Sigmoid colon (tissue), 6 donors: ENCODE measurements at regions not wholly inside any gene's neighbourhood (a gene's known extent, or its start where the extent isn't known, plus 50 kb on each side); places are given as distances from the start of the nearest gene placed in this dataset.

Experiments
- DNase-seq: peaks from one replicate; pipeline ENCODE4 v3.0.0-alpha.2; 2019
- H3K27ac ChIP-seq, 4 donors: fragments of 200-600 bp; sonication (generic); one replicate each; pipeline ENCODE4 v1.5.1; 2016 to 2019; ENCODE audit warnings: mild to moderate bottlenecking in 1 of 4
- H3K27me3 ChIP-seq, 3 donors: fragments of 200-600 bp; sonication (generic); one replicate each; pipeline ENCODE4 v1.5.1; 2019; ENCODE audit warnings: mild to moderate bottlenecking in 1 of 3
- H3K36me3 ChIP-seq, 4 donors: fragments of 200-600 bp; sonication (generic); one replicate each; pipeline ENCODE4 v1.5.1; 2016 to 2019
- H3K4me1 ChIP-seq, 4 donors: fragments of 200-600 bp; sonication (generic); one replicate each; pipeline ENCODE4 v1.5.1; 2017 to 2019
- H3K4me3 ChIP-seq, 4 donors: fragments of 200-600 bp; sonication (generic); one replicate each; pipeline ENCODE4 v1.5.1; 2017 to 2019; ENCODE audit warnings: mild to moderate bottlenecking in 2 of 4, moderate library complexity in 1 of 4
- H3K9me3 ChIP-seq, 4 donors: fragments of 200-600 bp in 3 of 4; sonication (generic) in 3 of 4; one replicate each; pipeline versions ENCODE4 v1.5.1 to v1.6.1; 2013 to 2019
- EP300 ChIP-seq, 4 donors: sonication (generic); formaldehyde crosslinking; IDR thresholded peaks; one replicate each; pipeline ENCODE4 v1.6.1; 2017; ENCODE audit warnings: antibody characterized with exemption in 4 of 4
- POLR2A ChIP-seq, 2 donors: fragments of 450-650 bp; IDR thresholded peaks; one replicate each; pipeline ENCODE4 v1.6.1; 2016; ENCODE audit warnings: antibody characterized with exemption in 2 of 2, mild to moderate bottlenecking in 2 of 2, moderate library complexity in 2 of 2
- POLR2AphosphoS5 ChIP-seq, 4 donors: sonication (generic); formaldehyde crosslinking; IDR thresholded peaks; one replicate each; pipeline ENCODE4 v1.6.1; 2017; ENCODE audit warnings: antibody characterized with exemption in 4 of 4
- WGBS, 2 donors: extraction: QIAGEN DNeasy Blood & Tissue Kit; methylation state at CpG; one replicate each; pipeline ENCODE4 v1.1.7; 2013; 5-methylcytosine and 5-hydroxymethylcytosine counted together
- intact Hi-C: fragments of 100-400 bp; cut with DNase I; formaldehyde crosslinking; loops from one replicate; pipeline ENCODE4 v1.15.1; 2023
- TF ChIP-seq, protein P1 (sequence below), 4 experiments: fragments of 450-650 bp in 3 of 4; fragments of 200-600 bp in 1 of 4; IDR thresholded peaks; one replicate each; pipeline ENCODE4 v1.5.1; 2016 to 2019; ENCODE audit warnings: antibody characterized with exemption in 4 of 4, mild to moderate bottlenecking in 3 of 4, moderate library complexity in 2 of 4
- donor health status: healthy with polysubstance abuse.
- donor health status: healthy.

DNA sequence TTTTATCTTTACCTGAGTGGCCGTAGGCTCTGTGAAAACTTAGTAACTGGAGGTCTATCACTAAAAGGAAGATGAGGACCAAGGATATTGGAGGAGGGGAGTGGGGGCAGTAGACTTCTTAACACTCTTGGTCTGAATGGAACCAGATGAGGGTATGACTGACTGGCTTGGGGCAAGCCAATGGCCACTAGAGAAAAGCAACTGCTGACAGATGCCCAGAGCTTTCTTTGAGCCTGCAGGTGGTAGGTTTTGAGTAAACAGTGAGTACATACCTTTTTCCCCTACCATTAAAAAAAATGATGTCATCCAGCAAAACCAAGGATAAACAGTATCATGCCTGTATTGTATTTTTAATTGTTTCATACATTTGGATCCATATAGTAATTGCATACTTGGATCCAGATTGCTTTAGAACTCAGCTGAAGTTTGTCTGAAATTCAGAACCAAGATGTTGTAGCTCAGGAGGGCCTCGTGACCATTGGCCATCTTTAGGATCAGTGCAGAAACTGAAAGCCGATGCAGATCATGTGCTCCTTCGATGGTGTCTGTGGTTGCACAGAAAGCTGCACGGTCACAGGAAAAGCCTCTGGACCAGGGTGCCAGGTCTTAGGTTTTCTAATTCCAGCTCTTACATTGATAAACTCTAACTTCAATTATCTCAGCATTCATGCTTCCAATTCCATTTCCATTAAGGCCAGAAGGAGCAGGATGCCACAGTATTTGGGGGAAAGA lies 131.0 kb downstream of the PDGFRA start:
- no peak for DNase-seq
- TF ChIP-seq, protein P1, sequence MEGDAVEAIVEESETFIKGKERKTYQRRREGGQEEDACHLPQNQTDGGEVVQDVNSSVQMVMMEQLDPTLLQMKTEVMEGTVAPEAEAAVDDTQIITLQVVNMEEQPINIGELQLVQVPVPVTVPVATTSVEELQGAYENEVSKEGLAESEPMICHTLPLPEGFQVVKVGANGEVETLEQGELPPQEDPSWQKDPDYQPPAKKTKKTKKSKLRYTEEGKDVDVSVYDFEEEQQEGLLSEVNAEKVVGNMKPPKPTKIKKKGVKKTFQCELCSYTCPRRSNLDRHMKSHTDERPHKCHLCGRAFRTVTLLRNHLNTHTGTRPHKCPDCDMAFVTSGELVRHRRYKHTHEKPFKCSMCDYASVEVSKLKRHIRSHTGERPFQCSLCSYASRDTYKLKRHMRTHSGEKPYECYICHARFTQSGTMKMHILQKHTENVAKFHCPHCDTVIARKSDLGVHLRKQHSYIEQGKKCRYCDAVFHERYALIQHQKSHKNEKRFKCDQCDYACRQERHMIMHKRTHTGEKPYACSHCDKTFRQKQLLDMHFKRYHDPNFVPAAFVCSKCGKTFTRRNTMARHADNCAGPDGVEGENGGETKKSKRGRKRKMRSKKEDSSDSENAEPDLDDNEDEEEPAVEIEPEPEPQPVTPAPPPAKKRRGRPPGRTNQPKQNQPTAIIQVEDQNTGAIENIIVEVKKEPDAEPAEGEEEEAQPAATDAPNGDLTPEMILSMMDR (IDR thresholded peaks at IDR 0.05): no peak
- TF ChIP-seq EP300 (IDR thresholded peaks at IDR 0.05) (no peak), POLR2AphosphoS5 (IDR thresholded peaks at IDR 0.05) (no peak), POLR2A (IDR thresholded peaks at IDR 0.05) (no peak)

DNA sequence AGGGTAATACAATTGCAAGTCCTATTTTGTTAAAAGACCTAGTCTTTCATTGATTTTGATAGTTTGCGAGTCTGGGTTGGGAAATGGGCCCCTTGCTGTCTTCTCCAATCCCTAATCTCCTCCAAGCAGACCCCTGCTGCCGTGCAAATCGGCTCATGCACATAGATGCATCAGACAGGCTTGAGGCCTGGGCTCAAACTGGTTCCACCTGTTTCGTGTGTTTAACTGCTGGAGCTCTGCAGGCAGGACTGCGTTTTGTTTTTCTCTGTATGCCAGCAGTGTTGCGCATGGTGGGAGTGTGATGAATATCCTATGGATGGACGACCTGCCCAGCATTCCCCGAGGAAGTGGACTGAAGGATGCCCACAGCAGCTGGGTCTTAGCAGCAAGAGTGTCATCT lies 133.9 kb downstream of the PDGFRA start:
- no peak overlapping the region for H3K4me3 ChIP-seq
- peaks cover 0 to 5% (median 2%) of the 10 kb centered on the region in 4 donors for H3K4me1 ChIP-seq
- no peak for DNase-seq
- TF ChIP-seq, protein P1 (IDR thresholded peaks at IDR 0.05): no peak
- no peak for TF ChIP-seq EP300 (IDR thresholded peaks at IDR 0.05)
- TF ChIP-seq POLR2AphosphoS5 (IDR thresholded peaks at IDR 0.05): no peak
- TF ChIP-seq POLR2A (IDR thresholded peaks at IDR 0.05): no peak
- no peaks in the 10 kb centered on the region for H3K9me3 ChIP-seq
- no peaks in the 10 kb centered on the region for H3K27me3 ChIP-seq
- 67 to 80% methylated on average over 8 of the region's 8 CpGs for WGBS, 2 donors
- H3K36me3 ChIP-seq: no peaks in the 10 kb centered on the region
- intact Hi-C loops: no loop called here
- no peak overlapping the region for H3K27ac ChIP-seq

More for the DNA sequence above, 131.0 kb downstream of the PDGFRA start:
- H3K9me3 ChIP-seq: no peaks in the 10 kb centered on the region
- H3K27me3 ChIP-seq: no peaks in the 10 kb centered on the region
- no peak overlapping the region for H3K27ac ChIP-seq
- intact Hi-C loops: no loop called here
- H3K4me1 ChIP-seq: no peaks in the 10 kb centered on the region
- no peaks in the 10 kb centered on the region for H3K36me3 ChIP-seq
- 68 to 75% methylated on average over 5 of the region's 5 CpGs for WGBS, 2 donors
- H3K4me3 ChIP-seq: no peak overlapping the region

DNA sequence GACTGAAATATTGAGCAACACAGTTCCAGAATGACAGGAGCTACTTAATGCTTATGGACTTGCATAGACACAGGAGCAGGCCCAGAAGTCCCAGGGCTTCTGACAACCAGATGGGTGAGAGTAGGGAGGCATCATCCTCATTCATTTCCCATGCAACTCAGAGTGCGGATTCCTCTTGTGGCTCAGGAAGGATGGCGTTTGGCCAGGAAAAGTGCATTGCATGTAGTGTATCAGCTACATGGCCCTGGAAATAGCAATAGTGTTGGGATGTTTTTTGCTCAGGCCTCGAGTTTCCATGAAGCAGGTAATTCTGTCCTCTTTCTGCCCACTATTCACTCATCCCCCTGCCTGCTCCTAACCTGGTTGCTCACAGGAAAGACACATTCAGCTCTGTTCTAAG lies 136.6 kb downstream of the PDGFRA start:
- 65 to 86% methylated on average over 3 of the region's 3 CpGs for WGBS, 2 donors
- H3K27me3 ChIP-seq: no peaks in the 10 kb centered on the region
- TF ChIP-seq EP300 (IDR thresholded peaks at IDR 0.05): no peak
- no peak for TF ChIP-seq POLR2A (IDR thresholded peaks at IDR 0.05)
- TF ChIP-seq, protein P1 (IDR thresholded peaks at IDR 0.05): no peak
- TF ChIP-seq POLR2AphosphoS5 (IDR thresholded peaks at IDR 0.05): no peak
- no peak overlapping the region for H3K4me3 ChIP-seq
- intact Hi-C loops: no loop called here
- DNase-seq: no peak
- H3K9me3 ChIP-seq: no peaks in the 10 kb centered on the region
- no peak overlapping the region for H3K27ac ChIP-seq
- H3K4me1 ChIP-seq: peaks cover 0 to 19% (median 13%) of the 10 kb centered on the region in 4 donors
- no peaks in the 10 kb centered on the region for H3K36me3 ChIP-seq

DNA sequence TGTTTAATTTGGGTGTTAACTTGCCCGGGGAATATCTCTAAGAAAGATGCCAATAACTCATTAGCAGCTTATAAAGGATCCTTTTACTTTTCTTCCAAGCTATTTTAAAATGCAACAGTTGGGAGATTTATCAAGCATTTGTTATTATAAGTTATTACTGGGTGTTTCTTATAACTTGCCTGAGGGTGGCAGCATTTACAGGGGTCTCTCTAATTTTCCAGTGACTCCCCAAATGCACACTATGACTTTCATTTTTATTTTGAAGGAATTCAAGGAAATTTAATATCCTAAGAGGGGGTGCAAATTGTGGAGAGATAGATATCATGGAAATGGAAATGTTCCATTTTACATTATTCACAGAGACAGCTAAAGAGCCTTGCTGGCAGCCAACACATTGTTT lies 138.0 kb downstream of the PDGFRA start:
- Histone ChIP-seq H3K4me1 (peaks cover 0 to 19% (median 13%) of the 10 kb centered on the region in 4 donors), H3K36me3 (no peaks in the 10 kb centered on the region), H3K4me3 (no peak overlapping the region), H3K9me3 (no peaks in the 10 kb centered on the region), H3K27me3 (no peaks in the 10 kb centered on the region), H3K27ac (no peak overlapping the region)
- TF ChIP-seq POLR2AphosphoS5 (IDR thresholded peaks at IDR 0.05): no peak
- TF ChIP-seq, protein P1 (IDR thresholded peaks at IDR 0.05): no peak
- TF ChIP-seq POLR2A (IDR thresholded peaks at IDR 0.05): no peak
- TF ChIP-seq EP300 (IDR thresholded peaks at IDR 0.05): no peak
- intact Hi-C loops: no loop called here
- 67 to 72% methylated on average over 1 of the region's 1 CpG for WGBS, 2 donors
- DNase-seq: no peak
